HCT116 (cell line): ENCODE measurements at regions not wholly inside any gene's neighbourhood (a gene's known extent, or its start where the extent isn't known, plus 50 kb on each side); places are given as distances from the start of the nearest gene placed in this dataset.

Experiments
- ATAC-seq: fragments of 200-7000 bp; cut with Tn5 transposase; 2 replicates; pipeline ENCODE4 v1.9.1; 2020; ENCODE audit warnings: mild to moderate bottlenecking, moderate library complexity
- BruUV-seq: library from RNA; stranded (reverse); fragments of 400-500 nt; replicated peaks from 2 replicates; lab custom pipeline; 2021; lab: Mats Ljungman, UMichigan
- CTCF ChIA-PET: fragments of 300-600 bp; sonication (Branson Sonifier 250); formaldehyde crosslinking; loops from one replicate; lab custom pipeline; 2021; ENCODE audit warnings: antibody characterized with exemption; lab: Charles Lee
- POLR2A ChIA-PET: fragments of 300-600, 350-600 bp; sonication (Branson Sonifier 250); formaldehyde crosslinking; loops from one replicate; lab custom pipeline; 2021; ENCODE audit warnings: antibody characterized with exemption; lab: Charles Lee
- RAD21 ChIA-PET, 2 experiments: fragments of 300-600 bp; sonication (Branson Sonifier 250); formaldehyde crosslinking; loops; one replicate each; lab custom pipeline; 2023; ENCODE audit warnings: low total read pairs in 2 of 2; ENCODE audit not compliant: uncharacterized antibody in 2 of 2, unreplicated experiment in 2 of 2, low non-redundant PET in 1 of 2; lab: Charles Lee
- DNase-seq: peaks from one replicate; pipeline ENCODE4 v3.0.0-alpha.2; 2010; ENCODE audit warnings: low read depth, low spot score
- H2AFZ ChIP-seq: fragments of 200-600 bp; shearing (Covaris generic), sonication (generic); 2 replicates; pipeline ENCODE4 v1.6.1; 2017; ENCODE audit warnings: low read depth, mixed run types, mixed read lengths, antibody characterized with exemption, low read length; ENCODE audit not compliant: poor library complexity, severe bottlenecking
- H3K27ac ChIP-seq: 2 replicates; pipeline ENCODE4 v1.5.1; 2012; ENCODE audit warnings: low read depth, low read length
- H3K27me3 ChIP-seq: fragments of 200-600 bp; sonication (generic); 2 replicates; pipeline ENCODE4 v1.6.1; 2016; ENCODE audit warnings: mixed run types, low read length, mixed read lengths; ENCODE audit not compliant: insufficient read depth
- H3K36me3 ChIP-seq, 2 experiments: fragments of 200-500 bp in 1 of 2; fragments of 200-600 bp in 1 of 2; sonication (Bioruptor generic) in 1 of 2; sonication (generic) in 1 of 2; 2 replicates each; pipeline versions ENCODE4 v1.5.1 to v1.6.1; 2014 to 2016; ENCODE audit warnings: low read length in 2 of 2, inconsistent platforms in 1 of 2, mixed read lengths in 1 of 2, mixed run types in 1 of 2; ENCODE audit not compliant: insufficient read depth in 2 of 2, control insufficient read depth in 1 of 2
- H3K4me1 ChIP-seq, 2 experiments: fragments of 200-600 bp in 1 of 2; sonication (generic) in 1 of 2; 2 replicates each; pipeline versions ENCODE4 v1.5.1 to v1.6.1; 2012 to 2017; ENCODE audit warnings: low read length in 2 of 2, inconsistent platforms in 1 of 2, mild to moderate bottlenecking in 1 of 2, mixed read lengths in 1 of 2, mixed run types in 1 of 2, moderate library complexity in 1 of 2; ENCODE audit not compliant: insufficient read depth in 2 of 2, control insufficient read depth in 1 of 2
- H3K4me2 ChIP-seq: fragments of 200-600 bp; sonication (generic); 2 replicates; pipeline ENCODE4 v1.6.1; 2017; ENCODE audit warnings: mixed run types, low read length, mixed read lengths
- H3K4me3 ChIP-seq, 2 experiments: fragments of 200-600 bp in 1 of 2; sonication (generic) in 1 of 2; replicated peaks in 1 of 2; 2 replicates each; pipeline ENCODE4 v1.5.1; 2011 to 2016; ENCODE audit warnings: low read length in 2 of 2, control low read depth in 1 of 2, low read depth in 1 of 2, mild to moderate bottlenecking in 1 of 2, mixed read lengths in 1 of 2, mixed run types in 1 of 2
- H3K79me2 ChIP-seq: fragments of 200-600 bp; sonication (generic); 2 replicates; pipeline ENCODE4 v1.6.1; 2017; ENCODE audit warnings: mild to moderate bottlenecking, mixed run types, low read length, moderate library complexity, mixed read lengths; ENCODE audit not compliant: insufficient read depth
- H3K9ac ChIP-seq: fragments of 200-600 bp; sonication (generic); 2 replicates; pipeline ENCODE4 v1.6.1; 2016; ENCODE audit warnings: low read length, mixed read lengths
- H3K9me2 ChIP-seq: fragments of 200-600 bp; sonication (generic), shearing (Covaris generic); 2 replicates; pipeline ENCODE4 v1.6.1; 2017; ENCODE audit warnings: mixed run types, mild to moderate bottlenecking, moderate library complexity; ENCODE audit not compliant: insufficient read depth
- H3K9me3 ChIP-seq, 2 experiments: fragments of 200-500 bp in 1 of 2; fragments of 200-600 bp in 1 of 2; sonication (Bioruptor generic) in 1 of 2; sonication (generic) in 1 of 2; 2 replicates each; pipeline ENCODE4 v1.6.1; 2014 to 2017; ENCODE audit warnings: low read length in 2 of 2, mixed read lengths in 2 of 2, inconsistent platforms in 1 of 2, low read depth in 1 of 2, mild to moderate bottlenecking in 1 of 2, mixed run types in 1 of 2, moderate library complexity in 1 of 2; ENCODE audit not compliant: control insufficient read depth in 1 of 2, insufficient read depth in 1 of 2
- H4K20me1 ChIP-seq: fragments of 200-600 bp; sonication (generic), shearing (Covaris generic); 2 replicates; pipeline ENCODE4 v1.6.1; 2017; ENCODE audit warnings: mixed run types, mild to moderate bottlenecking, moderate library complexity; ENCODE audit not compliant: insufficient read depth
- CBX3 ChIP-seq: IDR thresholded peaks from 2 replicates; pipeline ENCODE4 v1.6.1; 2012; ENCODE audit warnings: low read depth
- CTCF ChIP-seq, 3 experiments: fragments of 200-600 bp in 1 of 3; sonication (generic) in 1 of 3; IDR thresholded peaks in 2 of 3; conservative IDR thresholded peaks in 1 of 3; 2 replicates each; pipeline ENCODE4 v1.5.1; 2012 to 2017; ENCODE audit warnings: low read depth in 2 of 3, low read length in 2 of 3, antibody characterized with exemption in 1 of 3, borderline replicate concordance in 1 of 3, control low read depth in 1 of 3, mild to moderate bottlenecking in 1 of 3, mixed read lengths in 1 of 3, mixed run types in 1 of 3, moderate library complexity in 1 of 3; ENCODE audit not compliant: insufficient read depth in 1 of 3
- EGR1 ChIP-seq: IDR thresholded peaks from 2 replicates; pipeline ENCODE4 v1.6.1; 2012; ENCODE audit warnings: low read depth
- EZH2phosphoT487 ChIP-seq: fragments of 200-600 bp; IDR thresholded peaks from 2 replicates; pipeline ENCODE4 v1.6.1; 2018; ENCODE audit warnings: antibody characterized with exemption, borderline replicate concordance
- FOSL1 ChIP-seq: IDR thresholded peaks from 2 replicates; pipeline ENCODE4 v1.6.1; 2012; ENCODE audit warnings: low read depth
- JUND ChIP-seq: IDR thresholded peaks from 2 replicates; pipeline ENCODE4 v1.6.1; 2012
- MAX ChIP-seq: IDR thresholded peaks from 2 replicates; pipeline ENCODE4 v1.6.1; 2012
- POLR2AphosphoS5 ChIP-seq: IDR thresholded peaks from 2 replicates; pipeline ENCODE4 v1.6.1; 2011; ENCODE audit warnings: mild to moderate bottlenecking, low read depth, low read length, moderate library complexity
- SIN3A ChIP-seq: IDR thresholded peaks from 2 replicates; pipeline ENCODE4 v1.6.1; 2012; ENCODE audit warnings: low read depth
- SP1 ChIP-seq: IDR thresholded peaks from 2 replicates; pipeline ENCODE4 v1.6.1; 2012; ENCODE audit warnings: low read depth
- SRF ChIP-seq: IDR thresholded peaks from 2 replicates; pipeline ENCODE4 v1.6.1; 2012; ENCODE audit warnings: low read depth
- ZBTB33 ChIP-seq: IDR thresholded peaks from 2 replicates; pipeline ENCODE4 v1.6.1; 2011; ENCODE audit warnings: mild to moderate bottlenecking, low read length, moderate library complexity; ENCODE audit not compliant: insufficient replicate concordance; ENCODE audit errors: extremely low read depth
- ZFX ChIP-seq: fragments of 450-650 bp; IDR thresholded peaks from 2 replicates; pipeline ENCODE4 v1.6.1; 2017
- ZNF274 ChIP-seq: fragments of 200-500 bp; sonication (Bioruptor generic); IDR thresholded peaks from 2 replicates; pipeline ENCODE4 v1.6.1; 2014; ENCODE audit warnings: mild to moderate bottlenecking, low read depth, low read length, inconsistent platforms
- intact Hi-C: fragments of 100-400 bp; cut with micrococcal nuclease; formaldehyde crosslinking; loops from 2 replicates; pipeline ENCODE4 v1.10.0; 2022

- no peaks in the 10 kb centered on the region for H3K36me3 ChIP-seq
- H3K9me2 ChIP-seq: no peaks in the 10 kb centered on the region
- H3K9me3 ChIP-seq: no peaks in the 10 kb centered on the region
- no peak overlapping the region for H2AFZ ChIP-seq
- ATAC-seq: no peak
- ChIA-PET POLR2A (no interaction called here), RAD21 (no interaction called here), CTCF (no interaction called here)
- no peak overlapping the region for H3K4me2 ChIP-seq
- BruUV-seq: no TSS peak
- H3K9ac ChIP-seq: no peak overlapping the region
- H4K20me1 ChIP-seq: no peaks in the 10 kb centered on the region
- no peaks in the 10 kb centered on the region for H3K4me1 ChIP-seq
- H3K79me2 ChIP-seq: no peaks in the 10 kb centered on the region
- TF ChIP-seq SP1 (no peak), FOSL1 (no peak), MAX (no peak), EZH2phosphoT487 (no peak), ZFX (no peak)
- TF ChIP-seq, all 23 proteins: peak for 0
- no peaks in the 10 kb centered on the region for H3K27me3 ChIP-seq
- DNase-seq: no peak
- H3K27ac ChIP-seq: no peak overlapping the region
- intact Hi-C loops: no loop called here
- H3K4me3 ChIP-seq: no peak overlapping the region
Observed at GRCh38 chr5:32984851-32985610, 273.9 kb downstream of the NPR3 start.

GRCh38 chr5:32989815-32990214, 278.7 kb downstream of the NPR3 start:
- no peaks in the 10 kb centered on the region for H3K79me2 ChIP-seq
- no peaks in the 10 kb centered on the region for H3K4me1 ChIP-seq
- H3K36me3 ChIP-seq: no peaks in the 10 kb centered on the region
- no peaks in the 10 kb centered on the region for H3K27me3 ChIP-seq
- ATAC-seq (no peak), DNase-seq (no peak)
- H3K27ac ChIP-seq: no peak overlapping the region
- H3K9me2 ChIP-seq: no peaks in the 10 kb centered on the region
- H3K4me2 ChIP-seq: no peak overlapping the region
- ChIA-PET RAD21 (no interaction called here), POLR2A (no interaction called here), CTCF (no interaction called here)
- no peaks in the 10 kb centered on the region for H3K9me3 ChIP-seq
- no TSS peak for BruUV-seq
- H3K4me3 ChIP-seq: no peak overlapping the region
- intact Hi-C loops: no loop called here
- H4K20me1 ChIP-seq: no peaks in the 10 kb centered on the region
- TF ChIP-seq SIN3A: no peak
- TF ChIP-seq ZNF274: no peak
- TF ChIP-seq EGR1: no peak
- TF ChIP-seq EZH2phosphoT487: no peak
- no peak for TF ChIP-seq CBX3
- no peak for TF ChIP-seq POLR2AphosphoS5
- no peak for TF ChIP-seq SP1
- TF ChIP-seq JUND: no peak
- TF ChIP-seq ZBTB33: no peak
- no peak for TF ChIP-seq SRF
- TF ChIP-seq CTCF (IDR thresholded peaks at IDR 0.05 in 2 of 3, conservative IDR thresholded peaks at IDR 0.05 in 1 of 3; ENCODE audit: borderline replicate concordance in 1 of 3, insufficient read depth in 1 of 3, low read depth in 2 of 3, low read length in 2 of 3): no peak
- no peak overlapping the region for H3K9ac ChIP-seq
- no peak overlapping the region for H2AFZ ChIP-seq
